Suprapubic skin (tissue), 3 donors: ENCODE measurements at regions not wholly inside any gene's neighbourhood (a gene's known extent, or its start where the extent isn't known, plus 50 kb on each side); places are given as distances from the start of the nearest gene placed in this dataset.

Experiments used
- EP300 ChIP-seq: sonication (generic); formaldehyde crosslinking; IDR thresholded peaks from one replicate; pipeline ENCODE4 v1.6.1; 2017; ENCODE audit warnings: antibody characterized with exemption
- TF ChIP-seq, protein P1 (sequence below), 2 donors: fragments of 200-600 bp in 1 of 2; fragments of 450-650 bp in 1 of 2; sonication (generic) in 1 of 2; IDR thresholded peaks; one replicate each; pipeline ENCODE4 v1.5.1; 2016 to 2019; ENCODE audit warnings: antibody characterized with exemption in 2 of 2, mild to moderate bottlenecking in 1 of 2, moderate library complexity in 1 of 2

DNA sequence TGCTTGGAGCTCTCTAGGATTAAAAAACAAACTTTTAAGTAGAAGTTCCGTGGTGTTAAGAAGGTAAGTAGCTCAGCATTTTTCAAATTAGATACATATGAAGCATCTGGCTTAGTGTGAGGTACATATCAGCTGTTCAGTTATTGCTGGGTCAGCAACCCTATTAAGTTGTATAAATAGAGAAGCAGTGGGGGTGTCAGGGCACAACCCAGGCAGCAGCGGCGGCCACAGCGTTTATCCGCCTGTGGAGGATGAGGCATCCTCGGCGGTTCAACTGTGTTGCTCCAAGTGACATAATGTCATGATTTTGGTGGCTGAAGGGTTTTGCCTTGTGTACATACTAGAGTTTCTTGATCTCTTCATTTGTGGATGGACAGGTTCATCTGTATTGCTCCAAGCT lies 54.6 kb upstream of the KIF5B start:
- TF ChIP-seq EP300, result no peak
- TF ChIP-seq, protein P1, sequence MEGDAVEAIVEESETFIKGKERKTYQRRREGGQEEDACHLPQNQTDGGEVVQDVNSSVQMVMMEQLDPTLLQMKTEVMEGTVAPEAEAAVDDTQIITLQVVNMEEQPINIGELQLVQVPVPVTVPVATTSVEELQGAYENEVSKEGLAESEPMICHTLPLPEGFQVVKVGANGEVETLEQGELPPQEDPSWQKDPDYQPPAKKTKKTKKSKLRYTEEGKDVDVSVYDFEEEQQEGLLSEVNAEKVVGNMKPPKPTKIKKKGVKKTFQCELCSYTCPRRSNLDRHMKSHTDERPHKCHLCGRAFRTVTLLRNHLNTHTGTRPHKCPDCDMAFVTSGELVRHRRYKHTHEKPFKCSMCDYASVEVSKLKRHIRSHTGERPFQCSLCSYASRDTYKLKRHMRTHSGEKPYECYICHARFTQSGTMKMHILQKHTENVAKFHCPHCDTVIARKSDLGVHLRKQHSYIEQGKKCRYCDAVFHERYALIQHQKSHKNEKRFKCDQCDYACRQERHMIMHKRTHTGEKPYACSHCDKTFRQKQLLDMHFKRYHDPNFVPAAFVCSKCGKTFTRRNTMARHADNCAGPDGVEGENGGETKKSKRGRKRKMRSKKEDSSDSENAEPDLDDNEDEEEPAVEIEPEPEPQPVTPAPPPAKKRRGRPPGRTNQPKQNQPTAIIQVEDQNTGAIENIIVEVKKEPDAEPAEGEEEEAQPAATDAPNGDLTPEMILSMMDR (IDR thresholded peaks at IDR 0.05), result no peak
